RWPE2 (cell line): ENCODE measurements at regions not wholly inside any gene's neighbourhood (a gene's known extent, or its start where the extent isn't known, plus 50 kb on each side); places are given as distances from the start of the nearest gene placed in this dataset.
"Not testable (repeated sequence)": the region's sequence is repeated elsewhere in the genome, so short reads cannot be mapped to it uniquely, and the experiment has no call there.

Experiments
- ATAC-seq: fragments of 200-7000 bp; cut with Tn5 transposase; 3 replicates; pipeline ENCODE4 v1.9.1; 2021; ENCODE audit warnings: low read depth
- DNase-seq: peaks from one replicate; pipeline ENCODE4 v3.0.0-alpha.2; 2020; ENCODE audit warnings: low spot score
- H3K27ac ChIP-seq: fragments of 450-650 bp; 2 replicates; pipeline ENCODE4 v1.5.1; 2017; ENCODE audit warnings: mild to moderate bottlenecking; ENCODE audit not compliant: poor library complexity, severe bottlenecking
- H3K27me3 ChIP-seq: fragments of 250-450 bp; sonication (Bioruptor Pico); 2 replicates; pipeline ENCODE4 v1.5.1; 2021; ENCODE audit warnings: mild to moderate bottlenecking, moderate library complexity; ENCODE audit not compliant: insufficient read depth, poor library complexity, severe bottlenecking
- H3K36me3 ChIP-seq: fragments of 250-450 bp; sonication (Bioruptor Pico); 2 replicates; pipeline ENCODE4 v1.5.1; 2020; ENCODE audit warnings: low read depth, mild to moderate bottlenecking, moderate library complexity
- H3K4me1 ChIP-seq: fragments of 250-450 bp; sonication (Bioruptor Pico); 2 replicates; pipeline ENCODE4 v1.5.1; 2021; ENCODE audit warnings: mild to moderate bottlenecking, moderate library complexity; ENCODE audit not compliant: insufficient read depth, poor library complexity, severe bottlenecking
- H3K4me3 ChIP-seq: fragments of 250-450 bp; sonication (Bioruptor Pico); 2 replicates; pipeline ENCODE4 v1.5.1; 2021; ENCODE audit warnings: mild to moderate bottlenecking, moderate library complexity; ENCODE audit not compliant: severe bottlenecking
- H3K9me3 ChIP-seq: fragments of 250-450 bp; sonication (Bioruptor Pico); 2 replicates; pipeline ENCODE4 v1.5.1; 2021; ENCODE audit warnings: mild to moderate bottlenecking, moderate library complexity; ENCODE audit not compliant: severe bottlenecking
- TF ChIP-seq, protein P1 (sequence below): fragments of 450-650 bp; IDR thresholded peaks from one replicate; pipeline ENCODE4 v1.5.1; 2017; ENCODE audit warnings: mild to moderate bottlenecking, moderate library complexity; ENCODE audit not compliant: poor library complexity, severe bottlenecking

DNA sequence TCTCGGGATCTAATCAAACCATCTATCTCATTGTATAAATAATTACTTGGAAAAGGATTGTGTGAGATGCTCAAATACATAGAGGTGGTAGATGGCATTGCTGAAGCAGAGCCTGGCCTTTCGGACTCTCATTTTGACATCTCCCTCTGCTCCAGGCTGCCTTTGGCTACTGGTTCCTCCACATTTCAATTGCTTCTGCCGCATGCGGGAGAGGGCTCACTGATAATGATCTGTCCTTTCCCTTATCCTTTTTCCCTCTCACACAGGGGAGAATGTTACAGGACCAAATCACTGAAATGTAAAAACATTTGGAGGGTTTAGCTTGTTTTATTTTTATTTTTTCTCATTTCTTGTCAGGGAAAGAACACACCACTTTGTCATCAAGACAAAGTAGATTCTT lies 380.6 kb upstream of the UBE2E3 start:
- H3K27ac ChIP-seq, result no peak overlapping the region
- no peaks in the 10 kb centered on the region for H3K4me1 ChIP-seq
- H3K9me3 ChIP-seq, result no peaks in the 10 kb centered on the region
- H3K27me3 ChIP-seq, result no peaks in the 10 kb centered on the region
- H3K4me3 ChIP-seq, result no peak overlapping the region
- no peaks in the 10 kb centered on the region for H3K36me3 ChIP-seq
- DNase-seq (no peak), ATAC-seq (no peak)
- TF ChIP-seq, protein P1, sequence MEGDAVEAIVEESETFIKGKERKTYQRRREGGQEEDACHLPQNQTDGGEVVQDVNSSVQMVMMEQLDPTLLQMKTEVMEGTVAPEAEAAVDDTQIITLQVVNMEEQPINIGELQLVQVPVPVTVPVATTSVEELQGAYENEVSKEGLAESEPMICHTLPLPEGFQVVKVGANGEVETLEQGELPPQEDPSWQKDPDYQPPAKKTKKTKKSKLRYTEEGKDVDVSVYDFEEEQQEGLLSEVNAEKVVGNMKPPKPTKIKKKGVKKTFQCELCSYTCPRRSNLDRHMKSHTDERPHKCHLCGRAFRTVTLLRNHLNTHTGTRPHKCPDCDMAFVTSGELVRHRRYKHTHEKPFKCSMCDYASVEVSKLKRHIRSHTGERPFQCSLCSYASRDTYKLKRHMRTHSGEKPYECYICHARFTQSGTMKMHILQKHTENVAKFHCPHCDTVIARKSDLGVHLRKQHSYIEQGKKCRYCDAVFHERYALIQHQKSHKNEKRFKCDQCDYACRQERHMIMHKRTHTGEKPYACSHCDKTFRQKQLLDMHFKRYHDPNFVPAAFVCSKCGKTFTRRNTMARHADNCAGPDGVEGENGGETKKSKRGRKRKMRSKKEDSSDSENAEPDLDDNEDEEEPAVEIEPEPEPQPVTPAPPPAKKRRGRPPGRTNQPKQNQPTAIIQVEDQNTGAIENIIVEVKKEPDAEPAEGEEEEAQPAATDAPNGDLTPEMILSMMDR, result no peak

DNA sequence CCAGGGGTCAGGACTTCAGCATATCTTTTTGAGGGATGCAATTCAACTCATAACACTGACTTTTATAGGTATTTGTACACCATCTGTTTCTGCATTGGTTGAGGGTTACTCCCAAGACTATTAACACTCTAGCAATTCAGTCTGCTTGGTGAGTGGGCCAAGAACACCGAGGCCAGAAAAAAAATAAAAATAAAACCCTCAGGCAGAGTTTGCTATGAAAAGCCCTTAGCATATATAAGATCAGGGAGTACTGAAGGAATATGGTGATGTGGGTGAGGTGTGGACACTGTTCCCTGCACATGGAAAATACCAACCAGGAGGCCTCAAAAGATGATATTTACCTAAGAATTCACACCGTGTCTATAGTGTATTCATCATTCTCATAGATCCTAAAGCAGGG lies 383.2 kb upstream of the UBE2E3 start:
- Histone ChIP-seq H3K4me1 (no peaks in the 10 kb centered on the region), H3K4me3 (no peak overlapping the region), H3K36me3 (no peaks in the 10 kb centered on the region), H3K27me3 (no peaks in the 10 kb centered on the region), H3K27ac (no peak overlapping the region), H3K9me3 (peaks cover 2% of the 10 kb centered on the region)
- TF ChIP-seq, protein P1, result no peak
- no peak for ATAC-seq
- no peak for DNase-seq

GRCh38 chr2:180596453-180596852 lies 384.0 kb upstream of the UBE2E3 start:
- DNase-seq (no peak), ATAC-seq (no peak)
- H3K9me3 ChIP-seq, result peaks cover 2% of the 10 kb centered on the region
- H3K4me3 ChIP-seq, result no peak overlapping the region
- H3K36me3 ChIP-seq, result no peaks in the 10 kb centered on the region
- H3K4me1 ChIP-seq, result no peaks in the 10 kb centered on the region
- no peak overlapping the region for H3K27ac ChIP-seq
- TF ChIP-seq, protein P1, result no peak
- H3K27me3 ChIP-seq, result no peaks in the 10 kb centered on the region

DNA sequence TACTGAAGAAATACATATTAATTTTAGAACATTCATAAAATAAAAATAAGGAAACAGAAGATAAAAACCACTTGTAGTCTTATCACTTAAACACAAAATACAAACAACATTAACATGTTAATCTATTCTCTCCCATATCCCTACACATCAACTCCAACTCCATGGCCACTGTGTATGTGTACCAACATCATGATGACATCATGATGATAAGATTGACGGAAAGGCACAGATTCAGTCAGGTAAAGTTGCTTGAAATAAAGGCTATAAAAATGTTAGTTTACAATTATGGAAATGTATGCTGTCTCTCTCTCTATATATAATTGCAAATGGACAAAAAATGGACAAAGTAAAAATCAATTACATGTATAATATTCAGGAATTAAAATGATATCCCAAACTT lies 388.5 kb upstream of the UBE2E3 start:
- DNase-seq (no peak), ATAC-seq (no peak)
- Histone ChIP-seq H3K4me3 (no peak overlapping the region), H3K27ac (no peak overlapping the region), H3K9me3 (peaks cover 2% of the 10 kb centered on the region), H3K27me3 (no peaks in the 10 kb centered on the region), H3K36me3 (no peaks in the 10 kb centered on the region), H3K4me1 (no peaks in the 10 kb centered on the region)
- TF ChIP-seq, protein P1, result no peak

GRCh38 chr2:180591093-180591781 lies 389.2 kb upstream of the UBE2E3 start:
- not testable (repeated sequence) for H3K4me1 ChIP-seq, ATAC-seq, H3K9me3 ChIP-seq, H3K4me3 ChIP-seq, H3K27me3 ChIP-seq, H3K27ac ChIP-seq, DNase-seq, H3K36me3 ChIP-seq
